ENCODE measurements at regions not wholly inside any gene's neighbourhood (a gene's known extent, or its start where the extent isn't known, plus 50 kb on each side); places are given as distances from the start of the nearest gene placed in this dataset.
A peak's percentile ranks its signal among the peaks of the same experiment; 100 is the strongest.

DNA sequence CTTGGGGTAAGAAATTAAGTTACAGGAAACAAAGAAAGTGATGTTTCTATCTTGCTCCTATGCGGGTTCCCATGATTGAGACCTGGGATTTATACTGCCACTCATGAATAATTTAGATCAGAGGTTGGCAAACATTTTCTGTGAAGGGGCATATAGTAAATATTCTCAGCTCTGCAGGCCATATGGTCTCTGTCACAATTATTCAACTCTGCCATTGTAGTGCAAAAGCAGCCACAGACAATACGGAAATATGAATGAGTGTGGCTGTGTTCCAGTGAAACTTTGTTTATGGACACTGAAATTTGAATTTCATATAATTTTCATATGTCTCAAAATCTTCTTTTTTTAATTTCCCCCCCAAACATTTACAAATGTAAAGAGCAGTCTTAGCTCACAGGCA lies 127.2 kb downstream of the FOXD2 start (continued):
- TF ChIP-seq, protein P1, sequence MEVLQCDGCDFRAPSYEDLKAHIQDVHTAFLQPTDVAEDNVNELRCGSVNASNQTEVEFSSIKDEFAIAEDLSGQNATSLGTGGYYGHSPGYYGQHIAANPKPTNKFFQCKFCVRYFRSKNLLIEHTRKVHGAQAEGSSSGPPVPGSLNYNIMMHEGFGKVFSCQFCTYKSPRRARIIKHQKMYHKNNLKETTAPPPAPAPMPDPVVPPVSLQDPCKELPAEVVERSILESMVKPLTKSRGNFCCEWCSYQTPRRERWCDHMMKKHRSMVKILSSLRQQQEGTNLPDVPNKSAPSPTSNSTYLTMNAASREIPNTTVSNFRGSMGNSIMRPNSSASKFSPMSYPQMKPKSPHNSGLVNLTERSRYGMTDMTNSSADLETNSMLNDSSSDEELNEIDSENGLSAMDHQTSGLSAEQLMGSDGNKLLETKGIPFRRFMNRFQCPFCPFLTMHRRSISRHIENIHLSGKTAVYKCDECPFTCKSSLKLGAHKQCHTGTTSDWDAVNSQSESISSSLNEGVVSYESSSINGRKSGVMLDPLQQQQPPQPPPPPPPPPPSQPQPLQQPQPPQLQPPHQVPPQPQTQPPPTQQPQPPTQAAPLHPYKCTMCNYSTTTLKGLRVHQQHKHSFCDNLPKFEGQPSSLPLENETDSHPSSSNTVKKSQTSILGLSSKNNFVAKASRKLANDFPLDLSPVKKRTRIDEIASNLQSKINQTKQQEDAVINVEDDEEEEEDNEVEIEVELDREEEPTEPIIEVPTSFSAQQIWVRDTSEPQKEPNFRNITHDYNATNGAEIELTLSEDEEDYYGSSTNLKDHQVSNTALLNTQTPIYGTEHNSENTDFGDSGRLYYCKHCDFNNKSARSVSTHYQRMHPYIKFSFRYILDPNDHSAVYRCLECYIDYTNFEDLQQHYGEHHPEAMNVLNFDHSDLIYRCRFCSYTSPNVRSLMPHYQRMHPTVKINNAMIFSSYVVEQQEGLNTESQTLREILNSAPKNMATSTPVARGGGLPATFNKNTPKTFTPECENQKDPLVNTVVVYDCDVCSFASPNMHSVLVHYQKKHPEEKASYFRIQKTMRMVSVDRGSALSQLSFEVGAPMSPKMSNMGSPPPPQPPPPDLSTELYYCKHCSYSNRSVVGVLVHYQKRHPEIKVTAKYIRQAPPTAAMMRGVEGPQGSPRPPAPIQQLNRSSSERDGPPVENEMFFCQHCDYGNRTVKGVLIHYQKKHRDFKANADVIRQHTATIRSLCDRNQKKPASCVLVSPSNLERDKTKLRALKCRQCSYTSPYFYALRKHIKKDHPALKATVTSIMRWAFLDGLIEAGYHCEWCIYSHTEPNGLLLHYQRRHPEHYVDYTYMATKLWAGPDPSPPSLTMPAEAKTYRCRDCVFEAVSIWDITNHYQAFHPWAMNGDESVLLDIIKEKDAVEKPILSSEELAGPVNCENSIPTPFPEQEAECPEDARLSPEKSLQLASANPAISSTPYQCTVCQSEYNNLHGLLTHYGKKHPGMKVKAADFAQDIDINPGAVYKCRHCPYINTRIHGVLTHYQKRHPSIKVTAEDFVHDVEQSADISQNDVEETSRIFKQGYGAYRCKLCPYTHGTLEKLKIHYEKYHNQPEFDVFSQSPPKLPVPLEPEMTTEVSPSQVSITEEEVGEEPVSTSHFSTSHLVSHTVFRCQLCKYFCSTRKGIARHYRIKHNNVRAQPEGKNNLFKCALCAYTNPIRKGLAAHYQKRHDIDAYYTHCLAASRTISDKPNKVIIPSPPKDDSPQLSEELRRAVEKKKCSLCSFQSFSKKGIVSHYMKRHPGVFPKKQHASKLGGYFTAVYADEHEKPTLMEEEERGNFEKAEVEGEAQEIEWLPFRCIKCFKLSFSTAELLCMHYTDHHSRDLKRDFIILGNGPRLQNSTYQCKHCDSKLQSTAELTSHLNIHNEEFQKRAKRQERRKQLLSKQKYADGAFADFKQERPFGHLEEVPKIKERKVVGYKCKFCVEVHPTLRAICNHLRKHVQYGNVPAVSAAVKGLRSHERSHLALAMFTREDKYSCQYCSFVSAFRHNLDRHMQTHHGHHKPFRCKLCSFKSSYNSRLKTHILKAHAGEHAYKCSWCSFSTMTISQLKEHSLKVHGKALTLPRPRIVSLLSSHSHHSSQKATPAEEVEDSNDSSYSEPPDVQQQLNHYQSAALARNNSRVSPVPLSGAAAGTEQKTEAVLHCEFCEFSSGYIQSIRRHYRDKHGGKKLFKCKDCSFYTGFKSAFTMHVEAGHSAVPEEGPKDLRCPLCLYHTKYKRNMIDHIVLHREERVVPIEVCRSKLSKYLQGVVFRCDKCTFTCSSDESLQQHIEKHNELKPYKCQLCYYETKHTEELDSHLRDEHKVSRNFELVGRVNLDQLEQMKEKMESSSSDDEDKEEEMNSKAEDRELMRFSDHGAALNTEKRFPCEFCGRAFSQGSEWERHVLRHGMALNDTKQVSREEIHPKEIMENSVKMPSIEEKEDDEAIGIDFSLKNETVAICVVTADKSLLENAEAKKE (CRISPR knock-in tag; IDR thresholded peaks at IDR 0.05): no peak
- no peak for TF ChIP-seq EZH2 (IDR thresholded peaks at IDR 0.05; ENCODE audit: low read depth, unreplicated experiment)
- no peak for TF ChIP-seq ZNF114 (CRISPR knock-in tag; IDR thresholded peaks at IDR 0.05)
- no peak for TF ChIP-seq CREB1 (CRISPR knock-in tag; IDR thresholded peaks at IDR 0.05; ENCODE audit: low read depth)
- no peak for TF ChIP-seq STAT1 (IDR thresholded peaks at IDR 0.05; ENCODE audit: unreplicated experiment)
- no peak for TF ChIP-seq NANOG (IDR thresholded peaks at IDR 0.05; ENCODE audit: borderline replicate concordance)
- TF ChIP-seq, protein P2, sequence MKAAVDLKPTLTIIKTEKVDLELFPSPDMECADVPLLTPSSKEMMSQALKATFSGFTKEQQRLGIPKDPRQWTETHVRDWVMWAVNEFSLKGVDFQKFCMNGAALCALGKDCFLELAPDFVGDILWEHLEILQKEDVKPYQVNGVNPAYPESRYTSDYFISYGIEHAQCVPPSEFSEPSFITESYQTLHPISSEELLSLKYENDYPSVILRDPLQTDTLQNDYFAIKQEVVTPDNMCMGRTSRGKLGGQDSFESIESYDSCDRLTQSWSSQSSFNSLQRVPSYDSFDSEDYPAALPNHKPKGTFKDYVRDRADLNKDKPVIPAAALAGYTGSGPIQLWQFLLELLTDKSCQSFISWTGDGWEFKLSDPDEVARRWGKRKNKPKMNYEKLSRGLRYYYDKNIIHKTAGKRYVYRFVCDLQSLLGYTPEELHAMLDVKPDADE (IDR thresholded peaks at IDR 0.05): no peak

DNA sequence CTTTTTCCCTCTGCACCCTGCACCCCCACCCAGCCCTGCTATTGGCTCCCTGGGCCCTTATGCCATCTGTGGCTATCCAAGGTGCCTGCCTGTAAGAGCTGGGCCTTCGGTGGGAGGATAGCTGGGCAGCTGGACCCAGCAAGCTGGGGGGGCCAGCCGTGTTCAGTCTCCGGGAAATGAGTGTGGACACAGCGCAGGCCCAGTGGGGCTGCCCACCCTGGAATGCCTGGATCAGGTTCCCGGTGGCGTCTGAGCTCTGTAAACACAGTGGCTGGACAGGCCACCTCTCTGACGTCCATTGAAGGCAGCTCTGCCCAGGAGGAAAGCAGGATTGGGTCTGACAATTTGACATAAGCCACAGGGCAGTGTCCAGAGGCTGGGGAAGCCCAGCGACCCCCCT lies 127.8 kb downstream of the FOXD2 start:
- Histone ChIP-seq H3K4me2 (peak overlapping the region; percentile 40; the same call in 1 of the 2 replicates), H3K27ac (ENCODE audit: low read depth) (no peak overlapping the region), H3K4me1 (ENCODE audit: insufficient read depth) (peaks cover 30% of the 10 kb centered on the region), H3K4me3 (no peak overlapping the region), H3K9me2 (ENCODE audit: insufficient read depth) (no peaks in the 10 kb centered on the region), H3K27me3 (ENCODE audit: insufficient read depth) (0 out of 2 replicates have a peak, but pooled peaks cover 5% of the 10 kb centered on the region), H4K20me1 (replicated peaks; ENCODE audit: insufficient read depth) (no peaks in the 10 kb centered on the region), H2AFZ (no peak overlapping the region), H3K36me3 (ENCODE audit: insufficient read depth) (no peaks in the 10 kb centered on the region), H3F3A (replicated peaks; ENCODE audit: low read depth) (no peaks in the 10 kb centered on the region), H3K79me2 (replicated peaks; ENCODE audit: insufficient read depth) (no peaks in the 10 kb centered on the region)
- H3K27me3 Mint-ChIP-seq (ENCODE audit: insufficient read depth, low read depth, poor library complexity): peaks cover 19% of the 10 kb centered on the region
- H3K36me3 Mint-ChIP-seq (ENCODE audit: low read depth): no peaks in the 10 kb centered on the region
- peaks cover 50% of the 10 kb centered on the region for H3K4me1 Mint-ChIP-seq
- no peak overlapping the region for H3K4me3 Mint-ChIP-seq
- no peak for DNase-seq (ENCODE audit: low spot score)
- no peaks in the 10 kb centered on the region for H3K9me3 Mint-ChIP-seq
- TF ChIP-seq ZNF331 (CRISPR knock-in tag; IDR thresholded peaks at IDR 0.05; ENCODE audit: low read depth): no peak
- no peak for TF ChIP-seq NANOG (IDR thresholded peaks at IDR 0.05; ENCODE audit: borderline replicate concordance)
- TF ChIP-seq, protein P2 (IDR thresholded peaks at IDR 0.05): no peak
- no peak for TF ChIP-seq CREB1 (CRISPR knock-in tag; IDR thresholded peaks at IDR 0.05; ENCODE audit: low read depth)
- ATAC-seq: no peak
- H3K27ac Mint-ChIP-seq: no peak overlapping the region
